CD14-positive monocyte (primary cell): ENCODE measurements at regions not wholly inside any gene's neighbourhood (a gene's known extent, or its start where the extent isn't known, plus 50 kb on each side); places are given as distances from the start of the nearest gene placed in this dataset.

Source experiments
- DNase-seq, 3 donors: peaks; one replicate each; pipeline ENCODE4 v3.0.0-alpha.2; 2011 to 2022
- H2AFZ ChIP-seq: 2 replicates; pipeline ENCODE4 v1.6.0; 2012; ENCODE audit warnings: mild to moderate bottlenecking, low read depth, low read length, inconsistent platforms; ENCODE audit not compliant: insufficient read depth, poor library complexity, severe bottlenecking
- H3K27ac ChIP-seq, 2 donors: 1 replicate in 1 of 2; 2 replicates in 1 of 2; pipeline ENCODE4 v1.5.1; 2012 to 2013; ENCODE audit warnings: low read length in 2 of 2, control low read depth in 1 of 2, inconsistent platforms in 1 of 2, low read depth in 1 of 2, mild to moderate bottlenecking in 1 of 2
- H3K27me3 ChIP-seq, 2 donors: one replicate each; pipeline versions ENCODE4 v1.6.0 to v1.6.1; 2011 to 2013; ENCODE audit warnings: low read length in 2 of 2; ENCODE audit not compliant: control insufficient read depth in 2 of 2, insufficient read depth in 2 of 2
- H3K36me3 ChIP-seq, 2 donors: replicated peaks in 1 of 2; 1 replicate in 1 of 2; 2 replicates in 1 of 2; pipeline versions ENCODE4 v1.5.1 to v1.6.1; 2012 to 2013; ENCODE audit warnings: low read length in 2 of 2, control low read depth in 1 of 2, inconsistent platforms in 1 of 2, mild to moderate bottlenecking in 1 of 2; ENCODE audit not compliant: insufficient read depth in 2 of 2, control insufficient read depth in 1 of 2
- H3K4me1 ChIP-seq, 2 donors: 1 replicate in 1 of 2; 2 replicates in 1 of 2; pipeline versions ENCODE4 v1.5.1 to v1.6.1; 2012 to 2013; ENCODE audit warnings: low read length in 2 of 2, control low read depth in 1 of 2, inconsistent platforms in 1 of 2, mild to moderate bottlenecking in 1 of 2, moderate library complexity in 1 of 2; ENCODE audit not compliant: insufficient read depth in 2 of 2, control insufficient read depth in 1 of 2
- H3K4me2 ChIP-seq: replicated peaks from 2 replicates; pipeline ENCODE3; 2012; ENCODE audit warnings: low read length, moderate library complexity, mild to moderate bottlenecking; ENCODE audit not compliant: poor library complexity, severe bottlenecking; ENCODE audit errors: extremely low read depth
- H3K4me3 ChIP-seq, 3 experiments: fragments of 200-600 bp in 1 of 3; sonication (generic) in 1 of 3; replicated peaks in 1 of 3; 1 replicate in 2 of 3; 2 replicates in 1 of 3; pipeline ENCODE4 v1.5.1; 2011 to 2013; ENCODE audit warnings: low read length in 3 of 3, mild to moderate bottlenecking in 3 of 3, control low read depth in 2 of 3, low read depth in 2 of 3, inconsistent platforms in 1 of 3, moderate library complexity in 1 of 3
- H3K79me2 ChIP-seq: 2 replicates; pipeline ENCODE4 v1.6.0; 2012; ENCODE audit warnings: mild to moderate bottlenecking, control low read depth, inconsistent platforms, low read length, moderate library complexity; ENCODE audit not compliant: insufficient read depth
- H3K9ac ChIP-seq: 2 replicates; pipeline ENCODE4 v1.6.0; 2017; ENCODE audit warnings: low read length, mild to moderate bottlenecking; ENCODE audit not compliant: insufficient read depth, poor library complexity, severe bottlenecking
- H3K9me3 ChIP-seq, 2 donors: replicated peaks in 1 of 2; 1 replicate in 1 of 2; 2 replicates in 1 of 2; pipeline versions ENCODE4 v1.5.1 to v1.6.1; 2012 to 2013; ENCODE audit warnings: low read length in 2 of 2, control low read depth in 1 of 2; ENCODE audit not compliant: control insufficient read depth in 1 of 2, insufficient read depth in 1 of 2
- H4K20me1 ChIP-seq: 2 replicates; pipeline ENCODE4 v1.6.0; 2012; ENCODE audit warnings: mild to moderate bottlenecking, low read length, control low read depth, moderate library complexity; ENCODE audit not compliant: insufficient read depth
- H3K27ac Mint-ChIP-seq, 7 donors: one replicate each; pipeline ENCODE4 v1.8.0; 2020; ENCODE audit warnings: mild to moderate bottlenecking in 7 of 7, mixed read lengths in 7 of 7, moderate library complexity in 6 of 7, inconsistent platforms in 2 of 7
- H3K27me3 Mint-ChIP-seq, 3 donors: one replicate each; pipeline ENCODE4 v1.8.0; 2021 to 2022; ENCODE audit warnings: low read depth in 3 of 3, mild to moderate bottlenecking in 3 of 3, mixed read lengths in 3 of 3, moderate library complexity in 3 of 3, inconsistent platforms in 1 of 3
- H3K36me3 Mint-ChIP-seq, 2 donors: one replicate each; pipeline ENCODE4 v1.8.0; 2020; ENCODE audit warnings: mixed read lengths in 2 of 2, inconsistent platforms in 1 of 2, mild to moderate bottlenecking in 1 of 2
- H3K4me1 Mint-ChIP-seq: one replicate; pipeline ENCODE4 v1.8.0; 2020; ENCODE audit warnings: mild to moderate bottlenecking, mixed read lengths
- H3K4me3 Mint-ChIP-seq, 2 donors: one replicate each; pipeline ENCODE4 v1.8.0; 2020; ENCODE audit warnings: mild to moderate bottlenecking in 2 of 2, mixed read lengths in 2 of 2, moderate library complexity in 1 of 2
- H3K9me3 Mint-ChIP-seq, 7 donors: one replicate each; pipeline ENCODE4 v1.8.0; 2020 to 2022; ENCODE audit warnings: mixed read lengths in 7 of 7, mild to moderate bottlenecking in 6 of 7, moderate library complexity in 6 of 7, inconsistent platforms in 2 of 7
- CTCF ChIP-seq: fragments of 200-600 bp; IDR thresholded peaks from one replicate; pipeline ENCODE4 v1.8.0; 2022; ENCODE audit warnings: antibody characterized with exemption, mild to moderate bottlenecking
- WGBS: methylation state at CpG from one replicate; pipeline ENCODE4 v1.1.5; 2013; ENCODE audit warnings: missing lambda C conversion rate; ENCODE audit not compliant: insufficient coverage; 5-methylcytosine and 5-hydroxymethylcytosine counted together
- intact Hi-C, 2 donors: fragments of 100-400 bp; cut with micrococcal nuclease; formaldehyde crosslinking; loops; one replicate each; pipeline versions ENCODE4 v1.15.0 to v1.15.1; 2023

DNA sequence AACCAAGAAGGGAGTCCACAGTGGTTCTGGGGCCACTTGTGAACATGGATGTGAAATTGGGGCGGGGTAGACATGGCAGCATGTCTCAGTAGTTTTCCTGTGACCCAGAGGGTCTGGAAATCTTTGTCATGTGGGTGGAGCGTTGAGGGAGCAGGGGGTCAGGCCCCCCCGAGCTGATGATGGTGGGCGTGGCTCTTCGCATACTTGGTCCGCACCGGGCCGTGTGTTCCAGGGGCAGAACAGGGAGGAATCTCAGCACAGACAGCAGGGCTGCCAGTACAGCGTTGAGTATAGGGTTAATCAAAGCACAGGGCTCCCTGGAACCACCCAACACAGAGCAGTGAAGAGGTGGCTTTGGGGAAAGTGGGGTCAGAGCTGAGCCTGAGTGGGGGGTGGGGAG, 267.5 kb downstream of the SEC14L1 start:
- peaks cover 21 to 57% of the 10 kb centered on the region in 2 donors for H3K36me3 Mint-ChIP-seq
- H3K4me1 Mint-ChIP-seq, result peaks cover 88% of the 10 kb centered on the region

More for the DNA sequence above, 267.5 kb downstream of the SEC14L1 start:
- peaks cover 0 to 4% (median 2%) of the 10 kb centered on the region in 3 donors for H3K27me3 Mint-ChIP-seq
- Histone ChIP-seq H3K27me3 (no peaks in the 10 kb centered on the region), H3K9ac (no peak overlapping the region), H3K4me2 (no peak overlapping the region), H4K20me1 (peaks cover 49% of the 10 kb centered on the region), H3K9me3 (no peaks in the 10 kb centered on the region), H3K79me2 (peaks cover 81% of the 10 kb centered on the region), H3K27ac (no peak overlapping the region), H3K36me3 (peaks cover 5 to 6% of the 10 kb centered on the region in 2 donors), H3K4me3 (no peak overlapping the region), H2AFZ (no peak overlapping the region), H3K4me1 (peaks cover 81 to 91% of the 10 kb centered on the region in 2 donors)
- WGBS, result 93% methylated on average over 7 of the region's 9 CpGs
- peaks cover 0 to 3% (median 2%) of the 10 kb centered on the region in 7 donors for H3K9me3 Mint-ChIP-seq
- no peak for DNase-seq
- peak overlapping the region in 2 of 7 donors; percentile 27 to 37 for H3K27ac Mint-ChIP-seq
- H3K4me3 Mint-ChIP-seq, result peak overlapping the region in 1 of 2 donors; percentile 46
- intact Hi-C loops, result loop anchor here in 1 of 2 donors (5.0 kb wide), 1 partner anchor 34 kb away; no protein-coding TSS in a partner anchor
- TF ChIP-seq CTCF, result no peak
